SK-N-SH (cell line): ENCODE measurements at regions not wholly inside any gene's neighbourhood (a gene's known extent, or its start where the extent isn't known, plus 50 kb on each side); places are given as distances from the start of the nearest gene placed in this dataset.

Experiments
- CTCF ChIA-PET: fragments of 300-600, 350-600 bp; formaldehyde crosslinking; extraction: SDS; loops from one replicate; lab custom pipeline; 2021; lab: Yijun Ruan, JAX
- POLR2A ChIA-PET: fragments of 350-600 bp; sonication (Branson Sonifier 250); formaldehyde crosslinking; extraction: SDS; loops from one replicate; lab custom pipeline; 2020; ENCODE audit warnings: antibody characterized with exemption, inconsistent platforms; lab: Yijun Ruan, JAX
- DNase-seq: peaks from one replicate; pipeline ENCODE4 v3.0.0; 2012
- H2AFZ ChIP-seq: fragments of 200-600 bp; sonication (generic); 2 replicates; pipeline ENCODE4 v1.8.1; 2016; ENCODE audit warnings: antibody characterized with exemption, mild to moderate bottlenecking, low read depth
- H3F3A ChIP-seq: fragments of 200-600 bp; sonication (generic); replicated peaks from 2 replicates; pipeline ENCODE3; 2016; ENCODE audit warnings: antibody characterized with exemption, mild to moderate bottlenecking; ENCODE audit not compliant: insufficient read depth
- H3K27ac ChIP-seq, 2 experiments: fragments of 200-500 bp in 1 of 2; fragments of 200-600 bp in 1 of 2; sonication (Bioruptor generic) in 1 of 2; sonication (generic), shearing (Covaris generic) in 1 of 2; 2 replicates each; pipeline versions ENCODE4 v1.5.1 to v1.6.1; 2014 to 2016; ENCODE audit warnings: low read depth in 2 of 2, inconsistent platforms in 1 of 2, low read length in 1 of 2, mild to moderate bottlenecking in 1 of 2, mixed read lengths in 1 of 2
- H3K27me3 ChIP-seq: fragments of 200-600 bp; sonication (generic), shearing (Covaris generic); 2 replicates; pipeline ENCODE4 v1.6.1; 2016; ENCODE audit warnings: mixed run types; ENCODE audit not compliant: insufficient read depth
- H3K36me3 ChIP-seq, 2 experiments: fragments of 200-500 bp in 1 of 2; fragments of 200-600 bp in 1 of 2; sonication (Bioruptor generic) in 1 of 2; sonication (generic) in 1 of 2; replicated peaks in 1 of 2; 2 replicates each; pipeline versions ENCODE3 to v1.5.1; 2014 to 2016; ENCODE audit warnings: low read length in 1 of 2, mild to moderate bottlenecking in 1 of 2; ENCODE audit not compliant: insufficient read depth in 2 of 2, control insufficient read depth in 1 of 2
- H3K4me1 ChIP-seq, 2 experiments: fragments of 200-500 bp in 1 of 2; fragments of 200-600 bp in 1 of 2; sonication (Bioruptor generic) in 1 of 2; sonication (generic), shearing (Covaris generic) in 1 of 2; 2 replicates each; pipeline versions ENCODE4 v1.5.1 to v1.6.1; 2014 to 2016; ENCODE audit warnings: low read depth in 1 of 2, low read length in 1 of 2, mixed run types in 1 of 2; ENCODE audit not compliant: insufficient read depth in 2 of 2, control insufficient read depth in 1 of 2
- H3K4me2 ChIP-seq: fragments of 200-600 bp; sonication (generic), shearing (Covaris generic); 2 replicates; pipeline ENCODE4 v1.6.1; 2017; ENCODE audit warnings: mixed run types
- H3K4me3 ChIP-seq, 2 experiments: fragments of 200-500 bp in 1 of 2; fragments of 200-600 bp in 1 of 2; sonication (Bioruptor generic) in 1 of 2; sonication (generic), shearing (Covaris generic) in 1 of 2; 2 replicates each; pipeline versions ENCODE4 v1.5.1 to v1.8.1; 2014 to 2016; ENCODE audit warnings: low read depth in 2 of 2, inconsistent platforms in 1 of 2, low read length in 1 of 2, mild to moderate bottlenecking in 1 of 2, mixed read lengths in 1 of 2, moderate library complexity in 1 of 2
- H3K79me2 ChIP-seq: fragments of 200-600 bp; sonication (generic); 2 replicates; pipeline ENCODE4 v1.8.1; 2017; ENCODE audit warnings: mild to moderate bottlenecking; ENCODE audit not compliant: insufficient read depth
- H3K9ac ChIP-seq: fragments of 200-600 bp; sonication (generic); 2 replicates; pipeline ENCODE4 v1.6.1; 2017; ENCODE audit warnings: mixed run types
- H3K9me2 ChIP-seq: fragments of 200-600 bp; sonication (generic); 2 replicates; pipeline ENCODE4 v1.6.1; 2017; ENCODE audit warnings: mixed run types
- H3K9me3 ChIP-seq: fragments of 200-600 bp; sonication (generic); 2 replicates; pipeline ENCODE4 v1.6.1; 2017; ENCODE audit warnings: mixed run types, mild to moderate bottlenecking, moderate library complexity
- H4K20me1 ChIP-seq: fragments of 200-600 bp; sonication (generic); 2 replicates; pipeline ENCODE4 v1.6.1; 2017; ENCODE audit warnings: mild to moderate bottlenecking, mixed run types; ENCODE audit not compliant: insufficient read depth
- EP300 ChIP-seq, 2 experiments: IDR thresholded peaks; 2 replicates each; pipeline versions ENCODE4 v1.4.0 to v1.6.1; 2012; ENCODE audit warnings: borderline replicate concordance in 1 of 2, low read depth in 1 of 2, low read length in 1 of 2
- FOXJ3 ChIP-seq: sonication (generic); formaldehyde crosslinking; IDR thresholded peaks from 2 replicates; pipeline ENCODE4 v1.5.1; 2020; ENCODE audit warnings: mild to moderate bottlenecking, missing genetic modification reagents
- GATA2 ChIP-seq: sonication (generic); formaldehyde crosslinking; IDR thresholded peaks from 2 replicates; pipeline ENCODE4 v1.5.0; 2020; ENCODE audit warnings: mild to moderate bottlenecking, missing genetic modification reagents
- NRF1 ChIP-seq: IDR thresholded peaks from 2 replicates; pipeline ENCODE4 v1.6.1; 2012; ENCODE audit warnings: low read depth, mild to moderate bottlenecking, low read length
- POLR2AphosphoS5 ChIP-seq: IDR thresholded peaks from 2 replicates; pipeline ENCODE4 v1.6.1; 2012; ENCODE audit warnings: low read depth, low read length
- RAD21 ChIP-seq: IDR thresholded peaks from 2 replicates; pipeline ENCODE4 v1.6.1; 2012; ENCODE audit warnings: mild to moderate bottlenecking, low read length
- RCOR1 ChIP-seq: fragments of 150-350 bp; IDR thresholded peaks from 2 replicates; pipeline ENCODE4 v1.6.1; 2017; ENCODE audit warnings: antibody characterized with exemption, low read length
- RFX5 ChIP-seq: IDR thresholded peaks from 2 replicates; pipeline ENCODE4 v1.6.1; 2012; ENCODE audit warnings: mild to moderate bottlenecking, improper control_type of control experiment, low read length
- TCF12 ChIP-seq: IDR thresholded peaks from 2 replicates; pipeline ENCODE4 v1.4.0; 2012
- WGBS: methylation state at CpG from one replicate; pipeline ENCODE4 v1.1.6; 2017; ENCODE audit warnings: low lambda C conversion rate; 5-methylcytosine and 5-hydroxymethylcytosine counted together
- TF ChIP-seq, protein P1 (sequence below): IDR thresholded peaks from 2 replicates; pipeline ENCODE4 v1.4.0; 2012; ENCODE audit warnings: low read depth, borderline replicate concordance
- TF ChIP-seq, protein P2 (sequence below): IDR thresholded peaks from 2 replicates; pipeline ENCODE4 v1.4.0; 2012; ENCODE audit warnings: low read depth

DNA sequence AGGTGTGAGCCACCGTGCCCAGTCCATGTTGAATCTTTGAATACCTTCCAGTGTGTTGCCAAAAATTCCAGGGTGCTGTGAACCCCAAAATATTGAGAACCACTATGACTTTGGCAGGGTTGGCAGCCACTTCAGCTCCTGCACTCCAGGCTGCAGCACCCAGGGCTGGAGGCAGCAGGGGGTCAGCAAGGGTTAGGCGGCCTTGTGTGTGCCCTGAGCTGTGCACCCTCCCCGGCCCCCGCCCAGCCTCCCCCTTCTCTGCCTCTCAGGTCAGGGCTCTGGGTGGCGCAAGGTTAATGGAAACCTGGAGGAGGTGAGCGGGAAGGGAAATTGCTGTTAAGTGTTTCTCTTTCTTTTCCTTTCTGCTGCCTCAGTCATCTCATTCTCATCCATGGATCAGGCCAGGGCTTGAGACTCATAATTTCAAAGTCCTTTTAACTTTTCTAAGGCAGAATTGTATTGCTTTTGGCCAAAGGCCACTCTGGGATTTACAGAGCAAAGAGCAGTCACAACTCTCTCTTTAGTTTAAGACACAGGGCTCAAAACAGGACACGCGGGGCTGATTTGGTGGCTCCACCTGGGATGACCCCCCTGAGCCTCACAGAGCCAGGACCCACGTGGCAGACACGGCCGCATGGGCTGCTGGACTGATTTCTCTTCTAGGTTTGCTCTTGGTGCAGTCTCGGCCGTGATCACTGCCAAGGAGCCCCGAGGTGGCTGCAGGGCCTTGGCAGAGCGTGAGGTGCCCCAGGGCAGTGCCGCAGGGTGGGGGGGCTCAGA, 212.3 kb downstream of the PTPRU start (continued):
- TF ChIP-seq, protein P1, sequence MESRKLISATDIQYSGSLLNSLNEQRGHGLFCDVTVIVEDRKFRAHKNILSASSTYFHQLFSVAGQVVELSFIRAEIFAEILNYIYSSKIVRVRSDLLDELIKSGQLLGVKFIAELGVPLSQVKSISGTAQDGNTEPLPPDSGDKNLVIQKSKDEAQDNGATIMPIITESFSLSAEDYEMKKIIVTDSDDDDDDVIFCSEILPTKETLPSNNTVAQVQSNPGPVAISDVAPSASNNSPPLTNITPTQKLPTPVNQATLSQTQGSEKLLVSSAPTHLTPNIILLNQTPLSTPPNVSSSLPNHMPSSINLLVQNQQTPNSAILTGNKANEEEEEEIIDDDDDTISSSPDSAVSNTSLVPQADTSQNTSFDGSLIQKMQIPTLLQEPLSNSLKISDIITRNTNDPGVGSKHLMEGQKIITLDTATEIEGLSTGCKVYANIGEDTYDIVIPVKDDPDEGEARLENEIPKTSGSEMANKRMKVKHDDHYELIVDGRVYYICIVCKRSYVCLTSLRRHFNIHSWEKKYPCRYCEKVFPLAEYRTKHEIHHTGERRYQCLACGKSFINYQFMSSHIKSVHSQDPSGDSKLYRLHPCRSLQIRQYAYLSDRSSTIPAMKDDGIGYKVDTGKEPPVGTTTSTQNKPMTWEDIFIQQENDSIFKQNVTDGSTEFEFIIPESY, result no peak
- no peak for TF ChIP-seq RFX5
- TF ChIP-seq, all 33 proteins: peak for 0

DNA sequence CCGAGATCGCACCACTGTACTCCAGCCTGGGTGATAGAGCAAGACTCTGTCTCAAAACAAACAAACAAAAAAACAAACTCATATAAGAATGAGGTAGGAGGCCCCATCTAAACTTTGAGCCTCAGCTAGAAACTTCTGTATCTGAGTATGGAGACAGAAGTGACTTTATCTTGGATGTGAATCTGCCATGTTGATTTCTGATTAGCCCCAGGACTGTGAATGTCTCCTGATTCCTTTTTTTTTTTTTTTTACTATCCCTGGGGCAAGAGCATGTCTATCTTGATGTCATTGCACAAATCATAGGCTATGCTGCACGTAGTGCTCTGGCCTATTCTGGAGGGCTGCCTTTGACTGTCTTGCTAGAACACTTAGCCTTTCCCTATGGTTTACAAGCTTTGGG, 211.0 kb downstream of the PTPRU start:
- H3K4me3 ChIP-seq, result no peak overlapping the region
- H2AFZ ChIP-seq, result no peak overlapping the region
- no peaks in the 10 kb centered on the region for H3K9me2 ChIP-seq
- no peaks in the 10 kb centered on the region for H3F3A ChIP-seq
- no peak for DNase-seq
- POLR2A ChIA-PET, result no interaction called here
- H3K36me3 ChIP-seq, result no peaks in the 10 kb centered on the region
- H3K9me3 ChIP-seq, result no peaks in the 10 kb centered on the region
- H3K27ac ChIP-seq, result peak overlapping the region in 1 of 2 experiments; percentile 74; a peak in 2 of 4 replicates
- H3K9ac ChIP-seq, result no peak overlapping the region
- H4K20me1 ChIP-seq, result no peaks in the 10 kb centered on the region
- 59% methylated on average over 3 of the region's 3 CpGs for whole genome bisulfite sequencing
- CTCF ChIA-PET, result interaction anchor here (1.1 kb wide), 1 partner anchor 13 kb away, joined by 3 read pairs; no protein-coding TSS in a partner anchor
- no peaks in the 10 kb centered on the region for H3K27me3 ChIP-seq
- no peaks in the 10 kb centered on the region for H3K79me2 ChIP-seq
- no peak for TF ChIP-seq POLR2AphosphoS5
- TF ChIP-seq GATA2 (CRISPR knock-in tag), result peak; percentile 43
- TF ChIP-seq, protein P1, result no peak
- TF ChIP-seq RCOR1, result peak; percentile 35; the same call in 1 of the 2 replicates
- peak in 1 of 2 experiments; percentile 73; a peak in 1 of 4 replicates for TF ChIP-seq EP300 (IDR thresholded peaks at IDR 0.05; ENCODE audit: borderline replicate concordance in 1 of 2, low read depth in 1 of 2, low read length in 1 of 2)
- TF ChIP-seq, protein P2, sequence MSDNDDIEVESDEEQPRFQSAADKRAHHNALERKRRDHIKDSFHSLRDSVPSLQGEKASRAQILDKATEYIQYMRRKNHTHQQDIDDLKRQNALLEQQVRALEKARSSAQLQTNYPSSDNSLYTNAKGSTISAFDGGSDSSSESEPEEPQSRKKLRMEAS, result no peak
- TF ChIP-seq RAD21, result peak; percentile 2; the same call in 1 of the 2 replicates
- TF ChIP-seq NRF1, result no peak
- TF ChIP-seq TCF12, result no peak
- no peak for TF ChIP-seq RFX5
- TF ChIP-seq FOXJ3, result no peak
- H3K4me2 ChIP-seq, result no peak overlapping the region
- peaks cover 0 to 77% of the 10 kb centered on the region in 2 experiments; a peak in 2 of 4 replicates for H3K4me1 ChIP-seq
